Right cardiac atrium (tissue), 5 donors: ENCODE measurements at regions not wholly inside any gene's neighbourhood (a gene's known extent, or its start where the extent isn't known, plus 50 kb on each side); places are given as distances from the start of the nearest gene placed in this dataset.
"Not testable (repeated sequence)": the region's sequence is repeated elsewhere in the genome, so short reads cannot be mapped to it uniquely, and the experiment has no call there.

Experiments
- ATAC-seq, 2 donors: fragments of 200-7000 bp; cut with Tn5 transposase; one replicate each; pipeline versions ENCODE4 v1.8.0 to v1.9.1; 2020; ENCODE audit warnings: moderate library complexity in 2 of 2, mild to moderate bottlenecking in 1 of 2
- DNase-seq, 3 donors: peaks; one replicate each; pipeline ENCODE4 v3.0.0-alpha.2; 2020
- H3K27ac ChIP-seq: one replicate; pipeline ENCODE4 v1.5.1; 2013; ENCODE audit warnings: mild to moderate bottlenecking, low read length, control low read depth, moderate library complexity
- H3K27me3 ChIP-seq: one replicate; pipeline ENCODE4 v1.6.1; 2013; ENCODE audit not compliant: control insufficient read depth, insufficient read depth
- H3K4me1 ChIP-seq: one replicate; pipeline ENCODE4 v1.6.1; 2013; ENCODE audit warnings: low read length; ENCODE audit not compliant: control insufficient read depth, insufficient read depth
- H3K4me3 ChIP-seq: one replicate; pipeline ENCODE4 v1.5.1; 2013; ENCODE audit warnings: low read length, control low read depth
- H3K9me3 ChIP-seq: one replicate; pipeline ENCODE4 v1.6.1; 2013; ENCODE audit warnings: low read length; ENCODE audit not compliant: control insufficient read depth
- WGBS: extraction: QIAGEN DNeasy Blood & Tissue Kit; methylation state at CpG from one replicate; pipeline ENCODE4 v1.1.7; 2013; 5-methylcytosine and 5-hydroxymethylcytosine counted together
- intact Hi-C, 4 donors: fragments of 100-400 bp; cut with DNase I; formaldehyde crosslinking; loops; one replicate each; pipeline versions ENCODE4 v1.11.0 to v1.14.0; 2022 to 2023
- donor health status: healthy with polysubstance abuse.
- donor health status: DM: no; HTN: yes; CAD: no.
- donor health status: DM: no; HTN: no; CAD: no.
- donor health status: DM: no; HTN: yes; CAD: no; lungs with severe emphysema.
- donor health status: DM: yes; HTN: yes; CAD: no.

- H3K4me3 ChIP-seq: no peak overlapping the region
- no peaks in the 10 kb centered on the region for H3K4me1 ChIP-seq
- 92% methylated on average over 1 of the region's 1 CpG for WGBS
- ATAC-seq (no peak), DNase-seq (no peak)
- intact Hi-C loops: no loop called here
- H3K9me3 ChIP-seq: no peaks in the 10 kb centered on the region
- H3K27me3 ChIP-seq: no peaks in the 10 kb centered on the region
- H3K27ac ChIP-seq: no peak overlapping the region
These were observed 643.4 kb upstream of the NR2F2 start for GRCh38 chr15:95687061-95687460.

- ATAC-seq (no peak), DNase-seq (no peak)
- Histone ChIP-seq H3K27me3 (no peaks in the 10 kb centered on the region), H3K4me1 (no peaks in the 10 kb centered on the region), H3K27ac (no peak overlapping the region), H3K4me3 (no peak overlapping the region), H3K9me3 (no peaks in the 10 kb centered on the region)
- intact Hi-C loops: no loop called here
- WGBS: 79% methylated on average over 2 of the region's 2 CpGs
These were observed 642.8 kb upstream of the NR2F2 start for GRCh38 chr15:95687686-95688085.

GRCh38 chr15:95690631-95691340 lies 639.7 kb upstream of the NR2F2 start:
- Histone ChIP-seq H3K4me1 (no peaks in the 10 kb centered on the region), H3K4me3 (no peak overlapping the region), H3K9me3 (peaks cover 2% of the 10 kb centered on the region), H3K27ac (no peak overlapping the region), H3K27me3 (no peaks in the 10 kb centered on the region)
- WGBS: 89% methylated on average over 7 of the region's 7 CpGs
- intact Hi-C loops: no loop called here
- ATAC-seq: no peak
- no peak for DNase-seq

GRCh38 chr15:95693917-95694316 lies 636.6 kb upstream of the NR2F2 start:
- intact Hi-C loops: no loop called here
- no peak overlapping the region for H3K27ac ChIP-seq
- no peaks in the 10 kb centered on the region for H3K27me3 ChIP-seq
- H3K4me1 ChIP-seq: no peaks in the 10 kb centered on the region
- ATAC-seq (no peak), DNase-seq (no peak)
- H3K4me3 ChIP-seq: no peak overlapping the region
- WGBS: 91% methylated on average over 1 of the region's 1 CpG
- H3K9me3 ChIP-seq: peaks cover 2% of the 10 kb centered on the region

- peaks cover 3% of the 10 kb centered on the region for H3K9me3 ChIP-seq
- no peaks in the 10 kb centered on the region for H3K27me3 ChIP-seq
- ATAC-seq: no peak
- no peak overlapping the region for H3K27ac ChIP-seq
- intact Hi-C loops: no loop called here
- no peaks in the 10 kb centered on the region for H3K4me1 ChIP-seq
- 39% methylated on average over 2 of the region's 2 CpGs for WGBS
- DNase-seq: no peak
- H3K4me3 ChIP-seq: no peak overlapping the region
These were observed 632.3 kb upstream of the NR2F2 start for GRCh38 chr15:95698230-95698629.

GRCh38 chr15:95698951-95699350 lies 631.5 kb upstream of the NR2F2 start:
- intact Hi-C loops: no loop called here
- H3K9me3 ChIP-seq: peaks cover 3% of the 10 kb centered on the region
- DNase-seq (no peak), ATAC-seq (no peak)
- no peaks in the 10 kb centered on the region for H3K27me3 ChIP-seq
- no peak overlapping the region for H3K27ac ChIP-seq
- H3K4me1 ChIP-seq: no peaks in the 10 kb centered on the region
- H3K4me3 ChIP-seq: no peak overlapping the region
- WGBS: 74% methylated on average over 2 of the region's 2 CpGs

GRCh38 chr15:95699578-95699977 lies 630.9 kb upstream of the NR2F2 start:
- Histone ChIP-seq H3K27ac (no peak overlapping the region), H3K4me1 (no peaks in the 10 kb centered on the region), H3K4me3 (no peak overlapping the region), H3K27me3 (no peaks in the 10 kb centered on the region), H3K9me3 (peaks cover 3% of the 10 kb centered on the region)
- intact Hi-C loops: no loop called here
- DNase-seq (no peak), ATAC-seq (no peak)
- 85% methylated on average over 2 of the region's 2 CpGs for WGBS

- H3K9me3 ChIP-seq, ATAC-seq, H3K4me3 ChIP-seq, H3K27ac ChIP-seq, H3K4me1 ChIP-seq, intact Hi-C loops, DNase-seq, H3K27me3 ChIP-seq: not testable (repeated sequence)
- 78% methylated on average over 1 of the region's 1 CpG for WGBS
These were observed 629.8 kb upstream of the NR2F2 start for GRCh38 chr15:95700692-95701091.

GRCh38 chr15:95701410-95701809 lies 629.1 kb upstream of the NR2F2 start:
- Histone ChIP-seq H3K4me1 (no peaks in the 10 kb centered on the region), H3K4me3 (no peak overlapping the region), H3K27me3 (no peaks in the 10 kb centered on the region), H3K9me3 (peaks cover 2% of the 10 kb centered on the region), H3K27ac (no peak overlapping the region)
- intact Hi-C loops: no loop called here
- DNase-seq: no peak
- ATAC-seq: no peak
- WGBS: 86% methylated on average over 1 of the region's 1 CpG

- Histone ChIP-seq H3K27me3 (no peaks in the 10 kb centered on the region), H3K9me3 (no peaks in the 10 kb centered on the region), H3K4me1 (no peaks in the 10 kb centered on the region), H3K27ac (no peak overlapping the region), H3K4me3 (no peak overlapping the region)
- intact Hi-C loops: no loop called here
- no peak for ATAC-seq
- no peak for DNase-seq
- WGBS: 72% methylated on average over 9 of the region's 9 CpGs
These were observed 620.4 kb upstream of the NR2F2 start for GRCh38 chr15:95709959-95710695.

GRCh38 chr15:95712785-95713184 lies 617.7 kb upstream of the NR2F2 start:
- no peak for DNase-seq
- ATAC-seq: no peak
- Histone ChIP-seq H3K27ac (no peak overlapping the region), H3K4me3 (no peak overlapping the region), H3K9me3 (no peaks in the 10 kb centered on the region), H3K27me3 (no peaks in the 10 kb centered on the region), H3K4me1 (no peaks in the 10 kb centered on the region)
- 57% methylated on average over 1 of the region's 1 CpG for WGBS
- intact Hi-C loops: no loop called here
